Progenitor cell of endocrine pancreas (in vitro differentiated cells): ENCODE measurements at regions not wholly inside any gene's neighbourhood (a gene's known extent, or its start where the extent isn't known, plus 50 kb on each side); places are given as distances from the start of the nearest gene placed in this dataset.
"Not testable (repeated sequence)": the region's sequence is repeated elsewhere in the genome, so short reads cannot be mapped to it uniquely, and the experiment has no call there.

Source experiments
- DNase-seq: peaks from one replicate; pipeline ENCODE4 v3.0.0; 2021; ENCODE audit warnings: low spot score; ENCODE audit not compliant: unreplicated experiment
- H3K27ac Mint-ChIP-seq: 2 replicates; pipeline ENCODE4 v1.8.0; 2021; ENCODE audit warnings: mild to moderate bottlenecking, moderate library complexity, mixed read lengths
- H3K27me3 Mint-ChIP-seq: 2 replicates; pipeline ENCODE4 v1.8.0; 2021; ENCODE audit warnings: mixed read lengths
- H3K36me3 Mint-ChIP-seq: 2 replicates; pipeline ENCODE4 v1.8.0; 2022; ENCODE audit warnings: mixed read lengths; ENCODE audit not compliant: insufficient read depth
- H3K4me1 Mint-ChIP-seq: 2 replicates; pipeline ENCODE4 v1.8.0; 2021; ENCODE audit warnings: low read depth, mixed read lengths
- H3K4me3 Mint-ChIP-seq: 2 replicates; pipeline ENCODE4 v1.8.0; 2021; ENCODE audit warnings: low read depth, mild to moderate bottlenecking, moderate library complexity, mixed read lengths
- H3K9me3 Mint-ChIP-seq: 2 replicates; pipeline ENCODE4 v1.8.0; 2021; ENCODE audit warnings: low read depth, mixed read lengths
- TF ChIP-seq, protein P1 (sequence below): fragments of 200-600 bp; sonication (generic); IDR thresholded peaks from one replicate; pipeline ENCODE4 v1.5.0; 2021; ENCODE audit warnings: antibody characterized with exemption, mild to moderate bottlenecking; ENCODE audit not compliant: unreplicated experiment

DNA sequence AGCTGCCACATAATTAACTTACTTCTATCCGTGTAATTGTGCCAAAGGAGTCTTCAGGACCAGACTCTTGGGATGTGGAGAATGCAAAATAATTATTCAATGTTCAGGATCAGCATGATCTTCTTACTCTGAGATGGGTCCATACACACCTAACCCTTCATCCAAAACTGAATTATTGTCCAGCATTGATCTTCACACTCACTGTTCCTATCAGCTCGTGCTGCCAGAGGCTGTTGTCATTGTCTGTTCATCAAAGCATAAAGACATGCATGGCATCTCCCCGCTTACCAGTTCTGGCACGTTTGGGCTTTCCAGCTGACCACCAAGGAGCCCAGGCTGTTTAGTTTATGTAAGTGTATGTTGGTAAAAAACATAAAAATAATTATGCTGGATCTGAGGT lies 1090.7 kb downstream of the DNAJB9 start:
- no peaks in the 10 kb centered on the region for H3K27me3 Mint-ChIP-seq
- H3K27ac Mint-ChIP-seq, result no peak overlapping the region
- no peaks in the 10 kb centered on the region for H3K9me3 Mint-ChIP-seq
- peaks cover 3% of the 10 kb centered on the region for H3K4me1 Mint-ChIP-seq
- no peak for DNase-seq
- TF ChIP-seq, protein P1, sequence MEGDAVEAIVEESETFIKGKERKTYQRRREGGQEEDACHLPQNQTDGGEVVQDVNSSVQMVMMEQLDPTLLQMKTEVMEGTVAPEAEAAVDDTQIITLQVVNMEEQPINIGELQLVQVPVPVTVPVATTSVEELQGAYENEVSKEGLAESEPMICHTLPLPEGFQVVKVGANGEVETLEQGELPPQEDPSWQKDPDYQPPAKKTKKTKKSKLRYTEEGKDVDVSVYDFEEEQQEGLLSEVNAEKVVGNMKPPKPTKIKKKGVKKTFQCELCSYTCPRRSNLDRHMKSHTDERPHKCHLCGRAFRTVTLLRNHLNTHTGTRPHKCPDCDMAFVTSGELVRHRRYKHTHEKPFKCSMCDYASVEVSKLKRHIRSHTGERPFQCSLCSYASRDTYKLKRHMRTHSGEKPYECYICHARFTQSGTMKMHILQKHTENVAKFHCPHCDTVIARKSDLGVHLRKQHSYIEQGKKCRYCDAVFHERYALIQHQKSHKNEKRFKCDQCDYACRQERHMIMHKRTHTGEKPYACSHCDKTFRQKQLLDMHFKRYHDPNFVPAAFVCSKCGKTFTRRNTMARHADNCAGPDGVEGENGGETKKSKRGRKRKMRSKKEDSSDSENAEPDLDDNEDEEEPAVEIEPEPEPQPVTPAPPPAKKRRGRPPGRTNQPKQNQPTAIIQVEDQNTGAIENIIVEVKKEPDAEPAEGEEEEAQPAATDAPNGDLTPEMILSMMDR, result no peak
- H3K4me3 Mint-ChIP-seq, result no peak overlapping the region
- no peaks in the 10 kb centered on the region for H3K36me3 Mint-ChIP-seq

DNA sequence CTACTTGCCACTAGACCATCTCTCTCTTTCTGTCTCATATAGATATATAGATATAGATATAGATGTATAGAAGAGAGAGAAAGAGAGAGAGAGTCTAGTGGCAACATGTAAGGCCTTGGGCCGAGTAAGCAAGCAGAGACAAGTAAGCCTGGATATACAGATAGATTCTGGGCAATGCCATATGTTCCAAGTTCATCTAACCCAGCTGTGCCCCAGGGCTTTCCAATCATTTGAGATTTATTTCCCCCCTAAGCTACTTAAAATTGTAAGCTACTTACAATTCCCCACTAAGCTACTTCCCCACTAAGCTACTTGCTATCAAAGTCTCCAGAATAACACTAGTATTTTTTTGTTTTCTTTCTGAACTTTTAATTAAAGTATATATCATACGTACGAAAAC lies 1094.1 kb downstream of the DNAJB9 start:
- no peak overlapping the region for H3K4me3 Mint-ChIP-seq
- no peak for DNase-seq
- no peaks in the 10 kb centered on the region for H3K9me3 Mint-ChIP-seq
- TF ChIP-seq, protein P1, result no peak
- H3K27ac Mint-ChIP-seq, result no peak overlapping the region
- peaks cover 3% of the 10 kb centered on the region for H3K4me1 Mint-ChIP-seq
- H3K36me3 Mint-ChIP-seq, result no peaks in the 10 kb centered on the region
- H3K27me3 Mint-ChIP-seq, result no peaks in the 10 kb centered on the region

DNA sequence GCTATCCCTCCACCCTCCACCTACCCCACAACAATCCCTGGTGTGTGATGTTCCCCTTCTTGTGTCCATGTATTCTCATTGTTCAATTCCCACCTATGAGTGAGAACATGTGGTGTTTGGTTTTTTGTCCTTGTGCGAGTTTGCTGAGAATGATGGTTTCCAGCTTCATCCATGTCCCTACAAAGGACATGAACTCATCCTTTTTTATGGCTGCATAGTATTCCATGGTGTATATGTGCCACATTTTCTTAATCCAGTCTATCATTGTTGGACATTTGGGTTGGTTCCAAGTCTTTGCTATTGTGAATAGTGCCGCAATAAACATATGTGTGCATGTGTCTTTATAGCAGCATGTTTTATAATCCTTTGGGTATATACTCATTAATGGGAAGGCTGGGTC lies 1117.6 kb downstream of the DNAJB9 start:
- not testable (repeated sequence) for H3K4me1 Mint-ChIP-seq, H3K4me3 Mint-ChIP-seq, DNase-seq, H3K27me3 Mint-ChIP-seq, H3K36me3 Mint-ChIP-seq, H3K27ac Mint-ChIP-seq
- peaks cover 10% of the 10 kb centered on the region for H3K9me3 Mint-ChIP-seq

DNA sequence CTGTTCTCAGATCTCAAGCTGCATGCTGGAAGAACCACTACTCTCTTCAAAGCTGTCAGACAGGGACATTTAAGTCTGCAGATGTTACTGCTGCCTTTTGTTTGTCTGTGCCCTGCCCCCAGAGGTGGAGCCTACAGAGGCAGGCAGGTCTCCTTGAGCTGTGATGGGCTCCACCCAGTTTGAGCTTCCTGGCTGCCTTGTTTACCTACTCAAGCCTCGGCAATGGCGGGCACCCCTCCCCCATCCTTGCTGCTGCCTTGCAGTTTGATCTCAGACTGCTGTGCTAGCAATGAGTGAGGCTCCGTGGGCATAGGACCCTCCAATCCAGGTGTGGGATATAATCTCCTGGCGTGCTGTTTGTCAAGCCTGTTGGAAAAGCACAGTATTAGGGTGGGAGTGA lies 1122.9 kb downstream of the DNAJB9 start:
- not testable (repeated sequence) for H3K36me3 Mint-ChIP-seq, DNase-seq
- H3K9me3 Mint-ChIP-seq, result peaks cover 19% of the 10 kb centered on the region

DNA sequence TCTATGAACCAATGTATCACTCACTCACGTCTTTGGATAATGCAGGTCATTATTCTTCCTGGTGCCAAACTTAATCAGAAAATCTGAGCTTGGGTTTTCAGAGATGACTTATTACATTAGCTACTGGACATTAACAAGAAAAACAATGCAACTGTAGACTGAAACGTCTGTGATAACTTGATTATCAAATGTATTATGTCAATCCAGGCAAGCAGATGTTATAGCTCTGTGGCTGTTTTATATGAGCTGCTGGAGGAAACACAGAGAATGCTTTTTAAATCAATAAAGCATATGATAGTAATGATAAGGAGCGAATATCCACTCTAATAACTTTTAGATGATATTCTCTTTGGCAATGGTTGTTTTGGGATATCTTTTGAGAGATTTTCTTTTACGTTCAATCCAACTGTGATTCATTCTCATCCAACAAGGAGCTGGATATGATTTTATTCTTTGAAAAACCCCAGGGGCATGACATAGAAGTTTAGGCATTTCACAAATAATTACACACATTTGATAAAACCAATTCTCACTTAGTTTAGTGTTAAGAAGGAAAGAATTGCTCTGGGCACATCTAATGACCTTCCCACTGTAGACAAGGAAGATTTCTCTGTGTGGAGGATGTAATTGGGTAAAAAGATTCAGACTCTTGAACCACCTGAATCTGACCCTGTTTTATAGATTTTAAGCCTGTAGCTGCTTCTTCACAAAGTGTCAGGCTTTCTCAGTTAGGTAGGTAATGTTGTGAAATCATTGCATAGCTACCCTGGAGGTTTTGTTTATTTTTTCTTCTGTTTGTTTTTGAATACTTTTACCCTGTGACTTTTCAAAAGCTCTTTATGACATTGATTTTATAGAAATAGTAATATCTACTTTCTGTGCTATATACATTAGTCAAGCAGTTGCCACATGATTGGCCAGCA lies 1124.7 kb downstream of the DNAJB9 start:
- Mint-ChIP-seq H3K9me3 (peaks cover 19% of the 10 kb centered on the region), H3K27ac (no peak overlapping the region), H3K4me3 (no peak overlapping the region), H3K4me1 (no peaks in the 10 kb centered on the region), H3K27me3 (no peaks in the 10 kb centered on the region), H3K36me3 (no peaks in the 10 kb centered on the region)
- DNase-seq, result no peak
- TF ChIP-seq, protein P1, result no peak

More for the DNA sequence above, 1122.9 kb downstream of the DNAJB9 start:
- H3K27ac Mint-ChIP-seq, H3K4me1 Mint-ChIP-seq, H3K27me3 Mint-ChIP-seq, H3K4me3 Mint-ChIP-seq: not testable (repeated sequence)

DNA sequence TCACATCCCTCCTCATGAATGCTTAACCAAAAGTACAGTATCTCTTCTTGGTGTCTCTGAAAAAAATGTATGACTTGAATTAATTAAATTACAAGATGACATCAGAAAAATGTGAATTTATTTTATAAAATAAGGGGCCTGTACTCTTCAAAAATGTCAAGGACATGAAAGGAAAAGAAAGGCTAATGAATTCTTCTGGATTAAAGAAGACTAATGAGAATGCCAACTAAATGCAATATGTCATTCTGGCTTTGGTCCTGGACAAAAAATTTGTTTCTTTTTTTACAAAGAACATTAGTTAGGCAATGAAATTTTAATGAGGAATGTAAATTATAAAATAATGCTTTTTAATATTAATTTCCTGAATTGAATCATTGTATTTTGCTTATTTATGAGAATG lies 1125.7 kb downstream of the DNAJB9 start:
- Mint-ChIP-seq H3K27ac (no peak overlapping the region), H3K27me3 (no peaks in the 10 kb centered on the region), H3K9me3 (peaks cover 13% of the 10 kb centered on the region), H3K36me3 (no peaks in the 10 kb centered on the region), H3K4me1 (no peaks in the 10 kb centered on the region), H3K4me3 (no peak overlapping the region)
- TF ChIP-seq, protein P1, result no peak
- DNase-seq, result no peak
